HCEC 1CT (cell line): ENCODE measurements at regions not wholly inside any gene's neighbourhood (a gene's known extent, or its start where the extent isn't known, plus 50 kb on each side); places are given as distances from the start of the nearest gene placed in this dataset.
"Not testable (repeated sequence)": the region's sequence is repeated elsewhere in the genome, so short reads cannot be mapped to it uniquely, and the experiment has no call there.

Experiments
- DNase-seq: peaks from one replicate; pipeline ENCODE4 v3.0.0-alpha.2; 2017

GRCh38 chr4:43089730-43090129 is 197.2 kb downstream of the GRXCR1 start:
- DNase-seq, result no peak

DNA sequence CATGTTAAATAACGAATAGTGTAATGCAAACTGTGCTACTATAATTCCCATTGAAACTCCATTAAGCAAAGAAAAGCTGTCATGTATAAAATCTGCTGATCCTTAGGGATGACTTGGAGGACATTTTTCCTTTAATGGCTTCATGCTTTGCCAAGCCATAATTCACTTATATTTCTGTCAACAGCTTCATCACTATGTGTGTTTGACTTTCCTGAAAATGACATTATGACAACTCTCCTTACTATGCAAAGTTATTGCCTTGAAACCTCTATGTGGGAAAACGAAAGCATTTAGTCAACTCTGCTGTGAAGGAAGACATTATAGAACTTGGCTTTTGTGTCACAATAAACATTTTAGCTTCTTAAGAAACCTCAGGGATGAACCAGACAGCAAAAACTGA is 210.5 kb downstream of the GRXCR1 start:
- DNase-seq, result no peak

DNA sequence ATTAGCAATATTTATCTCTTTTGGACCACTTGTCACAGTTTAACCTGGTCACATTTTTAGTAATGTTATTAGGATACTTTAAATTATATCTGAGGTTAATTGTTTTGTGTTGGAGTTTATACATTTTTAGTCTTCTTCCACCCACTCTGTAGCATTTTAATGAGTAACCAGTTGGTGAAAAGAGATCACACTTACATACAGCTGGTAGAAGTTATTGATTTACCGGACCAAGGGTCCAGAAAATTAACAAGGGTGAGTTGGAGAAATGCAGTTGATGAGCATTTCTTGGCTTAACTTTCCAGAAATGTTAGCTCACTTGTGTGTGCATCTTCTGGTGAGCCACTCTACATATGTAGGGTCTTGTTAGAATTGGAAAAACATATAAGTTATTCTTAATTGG is 219.6 kb downstream of the GRXCR1 start:
- DNase-seq, result no peak

- no peak for DNase-seq
These were observed 220.7 kb downstream of the GRXCR1 start for GRCh38 chr4:43113196-43113595.

DNA sequence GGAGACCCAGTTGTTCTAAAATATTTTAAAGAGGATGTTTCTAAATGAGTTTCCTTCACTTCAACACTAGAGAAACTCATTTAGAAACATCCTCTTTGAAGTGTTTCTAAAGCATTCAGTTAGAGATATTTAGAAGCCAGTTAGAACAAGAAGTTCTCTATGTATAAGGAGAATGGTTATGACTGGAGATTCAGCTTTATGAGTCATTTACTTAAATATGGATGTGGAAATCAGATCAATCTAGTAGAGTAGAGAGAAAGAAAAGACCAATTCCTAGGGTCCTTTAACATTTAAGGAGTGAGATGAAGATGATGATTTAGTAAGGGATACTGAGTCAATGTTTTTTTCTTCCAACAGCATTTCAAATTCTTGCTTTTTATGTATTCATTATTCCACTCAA is 234.1 kb downstream of the GRXCR1 start:
- DNase-seq, result no peak

- no peak for DNase-seq
These were observed 237.9 kb downstream of the GRXCR1 start for GRCh38 chr4:43130228-43131021.

- DNase-seq, result peak; percentile 2
These were observed 239.6 kb downstream of the GRXCR1 start for GRCh38 chr4:43132010-43132582.

- DNase-seq, result no peak
These were observed 241.1 kb downstream of the GRXCR1 start for GRCh38 chr4:43133566-43133965.

DNA sequence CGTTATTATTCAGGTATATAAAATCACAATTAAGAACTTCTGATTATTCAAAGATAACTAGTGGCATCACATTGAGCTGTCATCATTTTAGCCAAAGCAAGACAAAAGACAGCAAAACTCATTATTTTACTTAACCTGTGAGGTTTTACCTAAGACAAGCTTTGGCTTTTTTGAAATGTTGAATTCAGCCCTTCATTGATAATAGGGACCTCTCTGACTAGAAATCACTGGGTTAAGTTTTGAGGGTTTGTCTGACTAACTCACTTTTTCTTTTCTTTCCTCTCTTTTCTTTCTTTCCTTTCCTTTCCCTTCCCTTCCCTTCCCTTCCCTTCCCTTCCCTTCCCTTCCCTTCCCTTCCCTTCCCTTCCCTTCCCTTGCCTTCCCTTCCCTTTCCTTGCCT is 244.2 kb downstream of the GRXCR1 start:
- DNase-seq, result no peak

- no peak for DNase-seq
These were observed 253.7 kb downstream of the GRXCR1 start for GRCh38 chr4:43146198-43146597.

- DNase-seq, result no peak
These were observed 256.0 kb downstream of the GRXCR1 start for GRCh38 chr4:43148481-43148880.

- no peak for DNase-seq
These were observed 270.7 kb downstream of the GRXCR1 start for GRCh38 chr4:43163101-43163792.

- no peak for DNase-seq
These were observed 297.2 kb downstream of the GRXCR1 start for GRCh38 chr4:43189741-43190140.

GRCh38 chr4:43212576-43212975 is 320.1 kb downstream of the GRXCR1 start:
- DNase-seq, result not testable (repeated sequence)

DNA sequence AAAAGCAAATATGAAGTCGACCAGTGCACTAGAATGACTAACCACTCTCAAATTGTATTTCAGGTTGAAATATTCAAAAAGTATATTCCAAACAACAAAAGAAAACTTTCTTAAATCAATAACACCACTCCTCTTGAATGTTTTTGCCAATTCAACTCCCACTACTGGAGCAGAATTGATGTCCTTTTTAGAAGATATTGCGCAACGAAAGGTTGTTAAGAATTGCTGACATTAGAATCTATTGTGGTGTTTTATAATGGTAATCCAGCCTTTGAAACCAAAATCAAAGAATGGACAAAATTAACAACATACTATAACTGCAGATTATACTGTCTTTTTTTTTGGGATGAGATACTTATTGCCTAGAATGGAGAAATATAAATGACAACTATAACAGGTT is 331.3 kb downstream of the GRXCR1 start:
- no peak for DNase-seq

- DNase-seq, result no peak
These were observed 332.0 kb downstream of the GRXCR1 start for GRCh38 chr4:43224559-43224958.

GRCh38 chr4:43233321-43233720 is 340.8 kb downstream of the GRXCR1 start:
- no peak for DNase-seq

GRCh38 chr4:43234626-43235415 is 342.3 kb downstream of the GRXCR1 start:
- no peak for DNase-seq

GRCh38 chr4:43238008-43238407 is 345.5 kb downstream of the GRXCR1 start:
- no peak for DNase-seq

GRCh38 chr4:43238585-43238984 is 346.1 kb downstream of the GRXCR1 start:
- DNase-seq, result no peak

GRCh38 chr4:43241104-43241503 is 348.6 kb downstream of the GRXCR1 start:
- DNase-seq, result no peak

DNA sequence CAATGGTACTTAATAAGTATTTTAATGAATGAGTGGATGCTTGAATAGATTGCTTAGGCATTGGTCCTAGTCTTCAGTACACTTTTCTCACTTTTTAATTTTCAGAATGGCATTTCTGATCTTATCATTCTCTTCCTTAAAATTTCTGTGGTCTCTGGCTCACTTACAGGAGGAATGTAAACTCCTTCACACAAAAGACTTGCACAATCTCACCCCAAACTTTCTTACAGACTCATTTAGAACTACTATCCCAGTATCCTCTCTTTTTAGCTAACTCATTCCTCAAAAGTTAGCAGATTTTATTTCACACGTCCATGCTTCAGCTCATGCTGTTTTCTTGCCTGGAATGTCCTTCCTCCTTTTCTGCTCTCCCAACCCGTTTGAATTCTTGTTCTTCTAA is 350.1 kb downstream of the GRXCR1 start:
- no peak for DNase-seq

DNA sequence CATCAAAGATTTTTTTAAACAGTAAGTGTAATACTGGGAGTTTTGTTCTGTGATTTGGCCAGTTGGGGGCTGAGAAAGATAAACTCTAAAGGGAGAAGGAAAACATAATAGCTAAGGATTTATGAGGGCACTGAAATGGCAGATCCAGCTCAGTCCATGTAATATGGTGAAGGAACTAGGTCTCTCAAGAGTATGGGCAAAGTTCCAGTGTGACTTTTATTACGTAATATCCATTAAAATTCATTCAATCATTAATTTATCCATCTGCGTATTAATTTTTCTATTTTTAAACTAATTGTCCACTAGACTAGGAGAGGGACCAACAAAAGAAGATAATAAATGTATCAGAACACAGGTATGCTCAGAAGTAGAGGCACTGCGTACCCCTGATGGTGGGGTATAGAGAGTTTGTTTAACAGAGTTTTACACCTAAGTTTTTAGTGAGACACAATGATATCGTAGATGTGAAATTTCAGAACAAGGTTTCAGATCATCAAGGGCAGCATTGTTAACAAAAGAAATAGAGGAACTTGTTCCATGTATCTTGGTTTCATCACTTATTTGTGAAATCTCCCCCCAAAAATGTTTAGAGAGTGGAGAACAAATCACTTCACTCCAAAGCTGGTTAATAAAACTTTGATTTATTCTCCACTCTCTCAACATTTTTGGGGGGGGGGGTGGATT is 351.1 kb downstream of the GRXCR1 start:
- no peak for DNase-seq
